GM12892 (cell line): ENCODE measurements at regions not wholly inside any gene's neighbourhood (a gene's known extent, or its start where the extent isn't known, plus 50 kb on each side); places are given as distances from the start of the nearest gene placed in this dataset.
"Not testable (repeated sequence)": the region's sequence is repeated elsewhere in the genome, so short reads cannot be mapped to it uniquely, and the experiment has no call there.

Experiments
- POLR2A ChIP-seq: IDR thresholded peaks from 2 replicates; pipeline ENCODE4 v1.6.1; 2011; ENCODE audit warnings: low read depth, low read length, control low read depth
- POLR2AphosphoS5 ChIP-seq: IDR thresholded peaks from 2 replicates; pipeline ENCODE4 v1.6.1; 2011; ENCODE audit warnings: low read depth, low read length, control low read depth
- TAF1 ChIP-seq: IDR thresholded peaks from 2 replicates; pipeline ENCODE4 v1.6.1; 2011; ENCODE audit warnings: low read depth, mild to moderate bottlenecking, control low read depth, low read length, borderline replicate concordance

DNA sequence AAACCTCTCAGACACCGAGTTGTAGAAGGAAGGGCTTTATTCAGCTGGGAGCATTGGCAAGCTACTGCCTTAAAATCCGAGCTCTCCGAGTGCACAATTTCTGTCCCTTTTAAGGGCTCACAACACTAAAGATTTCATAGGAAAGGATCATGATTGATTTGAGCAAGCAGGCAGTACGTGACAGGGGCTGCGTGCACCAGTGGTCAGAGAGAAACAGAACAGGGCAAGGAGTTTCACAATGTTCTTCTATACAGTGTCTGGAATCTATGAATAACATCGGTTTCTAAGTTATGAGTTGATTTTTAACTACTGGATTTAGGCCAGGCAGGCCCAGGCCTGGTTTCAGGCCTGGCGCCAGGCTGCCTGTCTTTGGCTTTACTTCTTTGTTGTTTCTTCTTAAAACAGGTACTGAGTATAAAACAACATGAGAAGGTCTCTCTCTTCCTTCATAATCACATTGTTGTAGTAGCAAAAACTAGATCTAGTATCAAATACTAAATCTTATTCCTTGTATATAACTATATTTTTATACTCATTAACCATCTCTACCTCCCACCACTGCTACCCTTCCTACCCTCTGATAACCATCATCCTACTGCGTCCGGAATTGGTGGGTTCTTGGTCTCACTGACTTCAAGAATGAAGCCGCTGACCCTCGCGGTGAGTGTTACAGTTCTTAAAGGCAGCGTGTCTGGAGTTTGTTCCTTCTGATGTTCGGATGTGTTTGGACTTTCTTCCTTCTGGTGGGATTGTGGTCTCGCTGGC is 1212.5 kb downstream of the OTOL1 start:
- not testable (repeated sequence) for TF ChIP-seq POLR2A, POLR2AphosphoS5, TAF1
